HG02885 (cell line): ENCODE measurements at regions not wholly inside any gene's neighbourhood (a gene's known extent, or its start where the extent isn't known, plus 50 kb on each side); places are given as distances from the start of the nearest gene placed in this dataset.

Experiments used
- ATAC-seq: cut with Tn5 transposase; IDR thresholded peaks from one replicate; pipeline ENCODE4 v1.9.1; 2021; ENCODE audit warnings: mild to moderate bottlenecking; ENCODE audit not compliant: unreplicated experiment, poor library complexity

- ATAC-seq = no peak
These were observed 56.3 kb upstream of the ELL2 start for GRCh38 chr5:96017951-96018350.

- ATAC-seq = no peak
These were observed 54.6 kb upstream of the ELL2 start for GRCh38 chr5:96016216-96016615.

GRCh38 chr5:96015709-96016108 lies 54.1 kb upstream of the ELL2 start:
- ATAC-seq = no peak

GRCh38 chr5:96014395-96014794 lies 52.7 kb upstream of the ELL2 start:
- no peak for ATAC-seq

- ATAC-seq = no peak
These were observed 51.6 kb upstream of the ELL2 start for GRCh38 chr5:96013254-96013653.

- ATAC-seq = no peak
These were observed 50.7 kb upstream of the ELL2 start for GRCh38 chr5:96012399-96012798.
